H9 (cell line): ENCODE measurements at regions not wholly inside any gene's neighbourhood (a gene's known extent, or its start where the extent isn't known, plus 50 kb on each side); places are given as distances from the start of the nearest gene placed in this dataset.

Experiments
- DNase-seq: peaks from one replicate; pipeline ENCODE4 v3.0.0-alpha.2; 2017
- H2AFZ ChIP-seq: one replicate; pipeline ENCODE4 v1.6.1; 2013; ENCODE audit warnings: mild to moderate bottlenecking, low read length, control low read depth, moderate library complexity
- H2AK5ac ChIP-seq: 2 replicates; pipeline ENCODE4 v1.6.1; 2013; ENCODE audit warnings: low read length, control low read depth, mixed read lengths; ENCODE audit not compliant: insufficient read length
- H2BK120ac ChIP-seq: one replicate; pipeline ENCODE4 v1.6.1; 2013; ENCODE audit warnings: low read depth, mild to moderate bottlenecking, low read length, control low read depth, inconsistent platforms; ENCODE audit not compliant: poor library complexity, severe bottlenecking
- H2BK12ac ChIP-seq: 2 replicates; pipeline ENCODE4 v1.6.1; 2013; ENCODE audit warnings: low read length, control low read depth, mixed read lengths, low read depth; ENCODE audit not compliant: insufficient read length
- H2BK15ac ChIP-seq: 2 replicates; pipeline ENCODE4 v1.6.1; 2013; ENCODE audit warnings: low read depth, low read length, control low read depth
- H2BK20ac ChIP-seq: one replicate; pipeline ENCODE4 v1.6.1; 2013; ENCODE audit warnings: low read depth, mild to moderate bottlenecking, low read length, control low read depth, inconsistent platforms; ENCODE audit not compliant: poor library complexity, severe bottlenecking
- H2BK5ac ChIP-seq: 2 replicates; pipeline ENCODE4 v1.6.1; 2013; ENCODE audit warnings: low read length, control low read depth, mixed read lengths; ENCODE audit not compliant: insufficient read length
- H3K14ac ChIP-seq: 2 replicates; pipeline ENCODE4 v1.6.1; 2013; ENCODE audit warnings: low read length, control low read depth; ENCODE audit not compliant: insufficient read depth
- H3K18ac ChIP-seq: 2 replicates; pipeline ENCODE4 v1.6.1; 2013; ENCODE audit warnings: low read depth, mild to moderate bottlenecking, mixed read lengths, low read length, control low read depth; ENCODE audit not compliant: insufficient read length
- H3K23ac ChIP-seq: 2 replicates; pipeline ENCODE4 v1.6.1; 2013; ENCODE audit warnings: low read length, control low read depth, mixed read lengths, low read depth; ENCODE audit not compliant: insufficient read length
- H3K23me2 ChIP-seq: 2 replicates; pipeline ENCODE4 v1.6.1; 2013; ENCODE audit warnings: low read depth, mild to moderate bottlenecking, mixed read lengths, low read length, control low read depth; ENCODE audit not compliant: insufficient read length, poor library complexity, severe bottlenecking
- H3K27ac ChIP-seq: 2 replicates; pipeline ENCODE4 v1.5.1; 2013; ENCODE audit warnings: low read length, control low read depth, mixed read lengths, low read depth; ENCODE audit not compliant: insufficient read length
- H3K27me3 ChIP-seq: 2 replicates; pipeline ENCODE4 v1.6.1; 2013; ENCODE audit warnings: low read length, control low read depth, inconsistent platforms; ENCODE audit not compliant: insufficient read depth
- H3K4ac ChIP-seq: 2 replicates; pipeline ENCODE4 v1.6.1; 2013; ENCODE audit warnings: low read depth, mild to moderate bottlenecking, control low read depth, inconsistent platforms, low read length, moderate library complexity
- H3K4me1 ChIP-seq: 2 replicates; pipeline ENCODE4 v1.6.1; 2013; ENCODE audit warnings: low read length, control low read depth, inconsistent platforms; ENCODE audit not compliant: insufficient read depth
- H3K4me2 ChIP-seq: 2 replicates; pipeline ENCODE4 v1.6.1; 2013; ENCODE audit warnings: low read length, control low read depth, mixed read lengths; ENCODE audit not compliant: insufficient read length, insufficient read depth
- H3K56ac ChIP-seq: 2 replicates; pipeline ENCODE4 v1.6.1; 2013; ENCODE audit warnings: low read depth, mild to moderate bottlenecking, mixed read lengths, low read length, control low read depth; ENCODE audit not compliant: insufficient read length
- H3K79me1 ChIP-seq: 2 replicates; pipeline ENCODE4 v1.6.1; 2013; ENCODE audit warnings: low read depth, mild to moderate bottlenecking, moderate library complexity, low read length, control low read depth, inconsistent platforms; ENCODE audit not compliant: insufficient read depth, poor library complexity, severe bottlenecking
- H3K79me2 ChIP-seq: 2 replicates; pipeline ENCODE4 v1.6.1; 2013; ENCODE audit warnings: low read length, control low read depth, inconsistent platforms; ENCODE audit not compliant: insufficient read depth
- H3K9ac ChIP-seq: 2 replicates; pipeline ENCODE4 v1.6.1; 2013; ENCODE audit warnings: low read length, control low read depth, mixed read lengths; ENCODE audit not compliant: insufficient read length; ENCODE audit errors: extremely low read depth
- H3K9me3 ChIP-seq: one replicate; pipeline ENCODE4 v1.6.1; 2013; ENCODE audit warnings: low read depth, low read length, inconsistent platforms; ENCODE audit not compliant: control insufficient read depth
- H3T11ph ChIP-seq: one replicate; pipeline ENCODE4 v1.6.1; 2013; ENCODE audit warnings: mild to moderate bottlenecking, low read length, control low read depth, inconsistent platforms
- H4K20me1 ChIP-seq: one replicate; pipeline ENCODE4 v1.6.1; 2013; ENCODE audit not compliant: control insufficient read depth, insufficient read length, insufficient read depth
- H4K5ac ChIP-seq: 2 replicates; pipeline ENCODE4 v1.6.1; 2013; ENCODE audit warnings: low read depth, mild to moderate bottlenecking, mixed read lengths, low read length, control low read depth; ENCODE audit not compliant: insufficient read length
- H4K8ac ChIP-seq: replicated peaks from 2 replicates; pipeline ENCODE4 v1.6.1; 2013; ENCODE audit warnings: low read length, control low read depth, mixed read lengths, low read depth; ENCODE audit not compliant: insufficient read length
- H4K91ac ChIP-seq: 2 replicates; pipeline ENCODE4 v1.6.1; 2013; ENCODE audit warnings: low read depth, mild to moderate bottlenecking, moderate library complexity, mixed read lengths, low read length, control low read depth; ENCODE audit not compliant: insufficient read length
- H3K27ac Mint-ChIP-seq, 3 experiments: 2 replicates in 2 of 3; 3 replicates in 1 of 3; pipeline ENCODE4 v1.8.0; 2020 to 2021; ENCODE audit warnings: mixed read lengths in 3 of 3, mild to moderate bottlenecking in 1 of 3, moderate library complexity in 1 of 3
- H3K27me3 Mint-ChIP-seq: 2 replicates; pipeline ENCODE4 v1.8.0; 2021; ENCODE audit warnings: low read depth, mild to moderate bottlenecking, moderate library complexity, mixed read lengths
- H3K36me3 Mint-ChIP-seq, 3 experiments: 2 replicates in 2 of 3; 3 replicates in 1 of 3; pipeline ENCODE4 v1.8.0; 2020 to 2021; ENCODE audit warnings: low read depth in 3 of 3, mixed read lengths in 3 of 3; ENCODE audit not compliant: insufficient read depth in 1 of 3
- H3K4me1 Mint-ChIP-seq, 2 experiments: 2 replicates each; pipeline ENCODE4 v1.8.0; 2020; ENCODE audit warnings: mixed read lengths in 2 of 2
- H3K4me3 Mint-ChIP-seq, 2 experiments: 2 replicates in 1 of 2; 3 replicates in 1 of 2; pipeline ENCODE4 v1.8.0; 2020 to 2021; ENCODE audit warnings: mild to moderate bottlenecking in 2 of 2, mixed read lengths in 2 of 2, moderate library complexity in 1 of 2
- H3K9me3 Mint-ChIP-seq, 2 experiments: 2 replicates in 1 of 2; 3 replicates in 1 of 2; pipeline ENCODE4 v1.8.0; 2020; ENCODE audit warnings: mild to moderate bottlenecking in 2 of 2, mixed read lengths in 2 of 2, moderate library complexity in 1 of 2
- WGBS: extraction: QIAGEN DNeasy Blood & Tissue Kit; methylation state at CpG from one replicate; pipeline ENCODE4 v1.1.7; 2013; ENCODE audit warnings: missing lambda C conversion rate, low lambda C conversion rate, mixed read lengths; ENCODE audit not compliant: insufficient read length; ENCODE audit errors: extremely low coverage; 5-methylcytosine and 5-hydroxymethylcytosine counted together
- TF ChIP-seq, protein P1 (sequence below): fragments of 200-600 bp; sonication (generic); conservative IDR thresholded peaks from 3 replicates; pipeline ENCODE4 v1.8.0; 2021; ENCODE audit warnings: antibody characterized with exemption, mild to moderate bottlenecking

- DNase-seq: peak; percentile 17
- Histone ChIP-seq H3K14ac (no peak overlapping the region; the same call in 1 of the 2 replicates), H3K27ac (no peak overlapping the region), H2BK5ac (no peak overlapping the region), H3K79me1 (no peaks in the 10 kb centered on the region), H2AFZ (no peak overlapping the region), H3K27me3 (no peaks in the 10 kb centered on the region), H2BK12ac (no peak overlapping the region), H2BK120ac (no peak overlapping the region), H2BK20ac (no peak overlapping the region), H4K5ac (no peak overlapping the region), H4K91ac (no peak overlapping the region), H4K20me1 (no peaks in the 10 kb centered on the region), H3K79me2 (no peaks in the 10 kb centered on the region), H3K9me3 (no peaks in the 10 kb centered on the region), H3T11ph (no peak overlapping the region), H3K4me1 (no peaks in the 10 kb centered on the region; the same call in 1 of the 2 replicates), H3K4me2 (no peak overlapping the region), H3K18ac (no peak overlapping the region), H3K4ac (no peak overlapping the region), H4K8ac (no peak overlapping the region), H3K23me2 (no peaks in the 10 kb centered on the region), H3K56ac (no peak overlapping the region), H2AK5ac (no peak overlapping the region), H2BK15ac (no peak overlapping the region), H3K9ac (no peak overlapping the region), H3K23ac (no peak overlapping the region)
- Mint-ChIP-seq H3K4me1 (peaks cover 18 to 20% of the 10 kb centered on the region in 2 experiments), H3K4me3 (no peak overlapping the region), H3K36me3 (no peaks in the 10 kb centered on the region), H3K27me3 (peaks cover 17% of the 10 kb centered on the region), H3K27ac (peak overlapping the region in 1 of 3 experiments; percentile 18; a peak in 1 of 7 replicates), H3K9me3 (no peaks in the 10 kb centered on the region; a peak in 1 of 5 replicates)
- no CpG with 5 or more reads among the region's 24 CpGs for WGBS
- TF ChIP-seq, protein P1, sequence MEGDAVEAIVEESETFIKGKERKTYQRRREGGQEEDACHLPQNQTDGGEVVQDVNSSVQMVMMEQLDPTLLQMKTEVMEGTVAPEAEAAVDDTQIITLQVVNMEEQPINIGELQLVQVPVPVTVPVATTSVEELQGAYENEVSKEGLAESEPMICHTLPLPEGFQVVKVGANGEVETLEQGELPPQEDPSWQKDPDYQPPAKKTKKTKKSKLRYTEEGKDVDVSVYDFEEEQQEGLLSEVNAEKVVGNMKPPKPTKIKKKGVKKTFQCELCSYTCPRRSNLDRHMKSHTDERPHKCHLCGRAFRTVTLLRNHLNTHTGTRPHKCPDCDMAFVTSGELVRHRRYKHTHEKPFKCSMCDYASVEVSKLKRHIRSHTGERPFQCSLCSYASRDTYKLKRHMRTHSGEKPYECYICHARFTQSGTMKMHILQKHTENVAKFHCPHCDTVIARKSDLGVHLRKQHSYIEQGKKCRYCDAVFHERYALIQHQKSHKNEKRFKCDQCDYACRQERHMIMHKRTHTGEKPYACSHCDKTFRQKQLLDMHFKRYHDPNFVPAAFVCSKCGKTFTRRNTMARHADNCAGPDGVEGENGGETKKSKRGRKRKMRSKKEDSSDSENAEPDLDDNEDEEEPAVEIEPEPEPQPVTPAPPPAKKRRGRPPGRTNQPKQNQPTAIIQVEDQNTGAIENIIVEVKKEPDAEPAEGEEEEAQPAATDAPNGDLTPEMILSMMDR: no peak
These were observed 88.6 kb downstream of the RTL6 start for GRCh38 chr22:44409211-44409973.
